GM12874 (cell line): ENCODE measurements at regions not wholly inside any gene's neighbourhood (a gene's known extent, or its start where the extent isn't known, plus 50 kb on each side); places are given as distances from the start of the nearest gene placed in this dataset.

ENCODE experiments used
- CTCF ChIP-seq: IDR thresholded peaks from 2 replicates; pipeline ENCODE4 v1.5.1; 2011; ENCODE audit warnings: low read depth, mild to moderate bottlenecking, control low read depth, low read length, moderate library complexity; ENCODE audit not compliant: insufficient read depth

- TF ChIP-seq CTCF, result no peak
These were observed 479.9 kb downstream of the INSC start for GRCh38 chr11:15594607-15595006.

GRCh38 chr11:15599376-15599775, 484.7 kb downstream of the INSC start:
- TF ChIP-seq CTCF, result no peak

- no peak for TF ChIP-seq CTCF
These were observed 487.3 kb downstream of the INSC start for GRCh38 chr11:15602047-15602446.

GRCh38 chr11:15602785-15603567, 488.3 kb downstream of the INSC start:
- TF ChIP-seq CTCF, result no peak

GRCh38 chr11:15605094-15605493, 490.4 kb downstream of the INSC start:
- no peak for TF ChIP-seq CTCF

GRCh38 chr11:15607361-15608036, 492.8 kb downstream of the INSC start:
- no peak for TF ChIP-seq CTCF

- TF ChIP-seq CTCF, result no peak
These were observed 494.7 kb downstream of the INSC start for GRCh38 chr11:15609445-15609844.
